Psoas muscle (tissue), 7 donors: ENCODE measurements at regions not wholly inside any gene's neighbourhood (a gene's known extent, or its start where the extent isn't known, plus 50 kb on each side); places are given as distances from the start of the nearest gene placed in this dataset.

Experiments
- ATAC-seq, 4 donors: fragments of 200-7000 bp; cut with Tn5 transposase; one replicate each; pipeline ENCODE4 v1.9.1; 2020; ENCODE audit warnings: moderate library complexity in 3 of 4, mild to moderate bottlenecking in 2 of 4
- DNase-seq, 2 donors: peaks; one replicate each; pipeline ENCODE4 v3.0.0-alpha.2; 2020
- H3K27ac ChIP-seq: fragments of 200-600 bp; one replicate; pipeline ENCODE4 v1.8.0; 2022
- H3K27me3 ChIP-seq, 3 donors: fragments of 200-600 bp in 1 of 3; one replicate each; pipeline versions ENCODE4 v1.6.1 to v1.8.0; 2013 to 2022; ENCODE audit warnings: low read length in 2 of 3, mild to moderate bottlenecking in 2 of 3, moderate library complexity in 1 of 3; ENCODE audit not compliant: insufficient read depth in 3 of 3
- H3K36me3 ChIP-seq, 2 donors: fragments of 200-600 bp in 1 of 2; one replicate each; pipeline versions ENCODE4 v1.6.1 to v1.8.0; 2013 to 2022; ENCODE audit warnings: low read depth in 1 of 2, mild to moderate bottlenecking in 1 of 2, moderate library complexity in 1 of 2; ENCODE audit not compliant: insufficient read depth in 1 of 2
- H3K4me1 ChIP-seq: fragments of 200-600 bp; one replicate; pipeline ENCODE4 v1.8.0; 2022
- H3K4me3 ChIP-seq: fragments of 200-600 bp; one replicate; pipeline ENCODE4 v1.8.0; 2022; ENCODE audit warnings: mild to moderate bottlenecking
- H3K9me3 ChIP-seq: fragments of 200-600 bp; one replicate; pipeline ENCODE4 v1.8.0; 2022
- WGBS, 3 donors: extraction: QIAGEN DNeasy Blood & Tissue Kit; methylation state at CpG; one replicate each; pipeline versions ENCODE4 v1.1.6 to v1.1.7; 2013; 5-methylcytosine and 5-hydroxymethylcytosine counted together
- intact Hi-C, 2 donors: fragments of 100-400 bp; cut with DNase I; formaldehyde crosslinking; loops; one replicate each; pipeline versions ENCODE4 v1.11.0 to v1.14.2; 2022
- TF ChIP-seq, protein P1 (sequence below): fragments of 200-600 bp; IDR thresholded peaks from one replicate; pipeline ENCODE4 v1.8.0; 2022; ENCODE audit warnings: antibody characterized with exemption
- donor health status: healthy with polysubstance abuse.
- donor health status: DM: no; HTN: no; CAD: no; lungs with moderate emphysema.
- donor health status: Bipolar disorder and iron deficiency.
- donor health status: healthy.
- donor health status: DM: yes; HTN: yes; CAD: no.
- donor health status: DM: no; HTN: no; CAD: no.
- donor health status: DM: yes; HTN: yes; CAD: no.

DNA sequence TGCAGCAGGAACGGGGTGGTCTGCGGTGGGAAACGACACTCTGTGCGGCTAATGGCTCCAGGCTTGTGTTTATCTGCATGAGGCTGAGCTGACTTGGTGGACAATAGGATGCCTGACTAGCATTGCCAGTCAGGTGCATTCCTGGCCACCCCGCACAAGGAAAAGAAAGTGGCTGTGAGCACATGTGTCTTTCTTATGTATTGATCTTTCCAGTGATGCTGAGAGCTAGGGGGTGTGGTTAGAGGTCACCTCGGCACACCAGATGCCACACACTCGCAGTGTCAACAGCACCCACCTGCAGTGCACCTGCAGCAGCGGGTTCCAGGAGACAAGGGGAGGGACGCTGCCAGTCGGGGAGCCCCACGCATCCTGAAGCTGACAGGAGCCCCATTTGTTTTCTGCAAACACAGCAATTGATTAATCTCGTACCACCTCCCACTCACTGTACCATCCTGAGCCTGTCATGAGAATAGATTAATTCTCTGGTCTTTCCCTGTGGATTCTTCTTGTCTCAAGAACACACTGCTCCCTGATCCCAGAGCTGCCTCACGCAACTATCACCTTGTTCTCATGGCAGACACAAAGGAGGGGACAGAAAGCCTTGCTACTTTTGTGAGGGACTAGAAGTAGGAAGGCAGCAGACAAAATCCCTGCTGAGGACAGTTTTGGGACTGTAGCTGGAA lies 251.7 kb upstream of the WWC1 start:
- Histone ChIP-seq H3K27me3 (no peaks in the 10 kb centered on the region), H3K27ac (no peak overlapping the region), H3K4me1 (no peaks in the 10 kb centered on the region), H3K9me3 (no peaks in the 10 kb centered on the region), H3K4me3 (no peak overlapping the region), H3K36me3 (no peaks in the 10 kb centered on the region)
- intact Hi-C loops = no loop called here
- ATAC-seq = no peak
- no peak for DNase-seq
- WGBS, 3 donors = 69 to 73% (median 70%) methylated on average over 13 of the region's 13 CpGs
- TF ChIP-seq, protein P1, sequence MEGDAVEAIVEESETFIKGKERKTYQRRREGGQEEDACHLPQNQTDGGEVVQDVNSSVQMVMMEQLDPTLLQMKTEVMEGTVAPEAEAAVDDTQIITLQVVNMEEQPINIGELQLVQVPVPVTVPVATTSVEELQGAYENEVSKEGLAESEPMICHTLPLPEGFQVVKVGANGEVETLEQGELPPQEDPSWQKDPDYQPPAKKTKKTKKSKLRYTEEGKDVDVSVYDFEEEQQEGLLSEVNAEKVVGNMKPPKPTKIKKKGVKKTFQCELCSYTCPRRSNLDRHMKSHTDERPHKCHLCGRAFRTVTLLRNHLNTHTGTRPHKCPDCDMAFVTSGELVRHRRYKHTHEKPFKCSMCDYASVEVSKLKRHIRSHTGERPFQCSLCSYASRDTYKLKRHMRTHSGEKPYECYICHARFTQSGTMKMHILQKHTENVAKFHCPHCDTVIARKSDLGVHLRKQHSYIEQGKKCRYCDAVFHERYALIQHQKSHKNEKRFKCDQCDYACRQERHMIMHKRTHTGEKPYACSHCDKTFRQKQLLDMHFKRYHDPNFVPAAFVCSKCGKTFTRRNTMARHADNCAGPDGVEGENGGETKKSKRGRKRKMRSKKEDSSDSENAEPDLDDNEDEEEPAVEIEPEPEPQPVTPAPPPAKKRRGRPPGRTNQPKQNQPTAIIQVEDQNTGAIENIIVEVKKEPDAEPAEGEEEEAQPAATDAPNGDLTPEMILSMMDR = no peak

DNA sequence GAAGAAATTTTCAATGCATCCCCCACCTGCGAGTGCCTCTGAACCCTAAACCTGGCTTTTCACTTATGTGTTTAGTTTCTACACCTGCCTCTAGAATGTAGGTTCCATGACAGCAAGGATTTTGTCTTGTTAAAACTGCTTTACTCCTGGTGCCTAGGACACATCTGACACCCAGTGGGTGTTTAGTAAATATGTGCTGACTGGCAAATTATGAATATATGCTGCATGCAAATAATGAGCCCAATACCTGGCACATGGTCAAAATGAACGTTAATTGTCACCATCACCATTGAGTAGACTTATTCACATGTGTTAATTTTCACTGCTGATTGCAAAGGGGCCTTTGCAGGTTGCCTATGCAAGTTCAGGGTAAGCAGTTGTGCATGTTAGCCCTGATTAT lies 249.9 kb upstream of the WWC1 start:
- TF ChIP-seq, protein P1 = no peak
- intact Hi-C loops = no loop called here

DNA sequence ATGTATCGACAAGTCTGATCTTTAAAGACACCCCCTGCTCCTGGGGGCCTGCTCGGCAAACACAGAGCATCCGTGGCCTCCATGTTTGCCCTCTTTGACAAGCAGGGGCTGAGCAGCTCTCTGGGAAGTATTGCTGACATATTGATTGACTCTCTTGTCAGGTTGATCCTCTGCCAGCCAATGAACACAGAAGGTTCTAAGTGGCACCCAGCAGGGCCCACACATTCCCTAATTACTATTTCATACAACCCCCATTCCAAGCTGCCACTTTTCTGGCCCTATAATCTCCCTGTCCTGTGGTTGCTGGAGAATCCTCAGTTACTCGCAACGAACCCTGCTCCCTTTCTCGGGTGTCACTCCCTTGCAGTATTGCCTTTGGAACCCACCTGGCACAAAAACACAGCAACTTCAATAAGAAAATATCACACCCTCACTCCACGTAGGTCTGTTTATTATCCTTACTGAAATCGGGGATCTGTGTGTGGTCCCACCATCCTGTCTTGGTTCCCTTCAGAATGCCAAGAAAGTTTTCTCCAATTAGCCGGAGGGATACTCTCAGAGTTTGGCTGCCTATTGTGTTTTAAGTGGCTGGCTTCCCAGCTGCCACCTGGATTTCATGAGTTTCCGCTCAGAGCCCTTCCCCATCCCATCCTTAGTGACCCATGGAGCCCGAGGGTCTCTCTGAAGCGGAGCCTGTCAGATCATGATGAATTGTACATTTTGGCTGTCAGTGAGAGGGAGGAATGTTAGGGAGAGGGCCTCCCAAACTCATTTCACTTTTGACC lies 249.0 kb upstream of the WWC1 start:
- Histone ChIP-seq H3K27ac (no peak overlapping the region), H3K27me3 (no peaks in the 10 kb centered on the region), H3K4me1 (no peaks in the 10 kb centered on the region), H3K9me3 (no peaks in the 10 kb centered on the region), H3K36me3 (no peaks in the 10 kb centered on the region), H3K4me3 (no peak overlapping the region)
- no peak for ATAC-seq
- no peak for DNase-seq
- 45 to 58% (median 57%) methylated on average over 12 of the region's 12 CpGs for WGBS, 3 donors
- TF ChIP-seq, protein P1 = no peak
- intact Hi-C loops = no loop called here

More for the DNA sequence above, 249.9 kb upstream of the WWC1 start:
- Histone ChIP-seq H3K36me3 (no peaks in the 10 kb centered on the region), H3K4me1 (no peaks in the 10 kb centered on the region), H3K9me3 (no peaks in the 10 kb centered on the region), H3K4me3 (no peak overlapping the region), H3K27me3 (no peaks in the 10 kb centered on the region), H3K27ac (no peak overlapping the region)
- ATAC-seq (no peak), DNase-seq (no peak)
- 62 to 63% (median 63%) methylated on average over 2 of the region's 2 CpGs for WGBS, 3 donors

DNA sequence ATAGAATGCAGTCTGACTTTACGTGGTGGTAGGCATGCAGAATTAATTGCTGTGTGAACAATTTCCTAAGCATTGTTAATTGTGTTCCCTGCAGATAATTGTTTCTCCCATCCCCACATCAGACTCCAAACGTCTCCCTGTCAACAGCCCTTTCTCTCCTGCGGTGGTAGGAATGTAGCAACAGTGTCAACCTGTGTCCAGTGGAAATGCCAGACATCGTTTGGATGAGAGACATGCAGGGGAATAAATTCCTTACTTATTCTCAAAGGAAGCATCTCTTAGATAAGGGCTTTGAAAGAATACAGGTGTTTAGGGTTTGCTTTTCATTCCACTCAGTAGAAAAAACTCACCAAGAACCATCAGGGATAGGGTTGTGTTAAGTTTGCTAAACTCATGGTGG lies 245.3 kb upstream of the WWC1 start:
- no peak overlapping the region for H3K27ac ChIP-seq
- H3K4me3 ChIP-seq = no peak overlapping the region
- TF ChIP-seq, protein P1 = no peak
- no peaks in the 10 kb centered on the region for H3K36me3 ChIP-seq
- intact Hi-C loops = no loop called here
- 30 to 39% (median 32%) methylated on average over 4 of the region's 4 CpGs for WGBS, 3 donors
- no peaks in the 10 kb centered on the region for H3K4me1 ChIP-seq
- peaks cover 0 to 5% (median 0%) of the 10 kb centered on the region in 3 donors for H3K27me3 ChIP-seq
- no peak for DNase-seq
- no peak for ATAC-seq
- no peaks in the 10 kb centered on the region for H3K9me3 ChIP-seq
